H1 (cell line): ENCODE measurements at regions not wholly inside any gene's neighbourhood (a gene's known extent, or its start where the extent isn't known, plus 50 kb on each side); places are given as distances from the start of the nearest gene placed in this dataset.

Experiments
- CHD1 ChIP-seq: IDR thresholded peaks from 2 replicates; pipeline ENCODE4 v1.6.1; 2012; ENCODE audit warnings: low read depth, low read length, improper control_type of control experiment
- CHD2 ChIP-seq: IDR thresholded peaks from 2 replicates; pipeline ENCODE4 v1.6.1; 2012; ENCODE audit warnings: low read length, improper control_type of control experiment
- CHD7 ChIP-seq: fragments of 300-600 bp; sonication (generic); IDR thresholded peaks from 2 replicates; pipeline ENCODE4 v1.7.1; 2012; ENCODE audit warnings: low read length, moderate library complexity, mild to moderate bottlenecking, inconsistent platforms; ENCODE audit not compliant: insufficient replicate concordance
- CREB1 ChIP-seq: IDR thresholded peaks from 2 replicates; pipeline ENCODE4 v1.6.1; 2012; ENCODE audit warnings: inconsistent platforms
- KDM5A ChIP-seq: fragments of 200-600 bp; IDR thresholded peaks from 2 replicates; pipeline ENCODE4 v1.7.1; 2012; ENCODE audit warnings: mild to moderate bottlenecking, low read length, inconsistent platforms, mixed read lengths
- RFX5 ChIP-seq: IDR thresholded peaks from 2 replicates; pipeline ENCODE4 v1.6.1; 2011; ENCODE audit warnings: low read depth, low read length, improper control_type of control experiment, borderline replicate concordance
- RXRA ChIP-seq: IDR thresholded peaks from 2 replicates; pipeline ENCODE4 v1.6.1; 2011; ENCODE audit warnings: low read depth, mild to moderate bottlenecking, low read length, moderate library complexity; ENCODE audit not compliant: insufficient read depth
- SIRT6 ChIP-seq: IDR thresholded peaks from one replicate; pipeline ENCODE4 v1.7.1; 2012; ENCODE audit warnings: low read length, inconsistent platforms
- SP1 ChIP-seq: IDR thresholded peaks from 2 replicates; pipeline ENCODE4 v1.6.1; 2011; ENCODE audit warnings: low read depth, low read length
- SRF ChIP-seq: IDR thresholded peaks from 2 replicates; pipeline ENCODE4 v1.6.1; 2011; ENCODE audit warnings: mild to moderate bottlenecking, low read depth, low read length, moderate library complexity
- TEAD4 ChIP-seq: IDR thresholded peaks from 2 replicates; pipeline ENCODE4 v1.6.1; 2012; ENCODE audit warnings: low read depth, low read length, inconsistent platforms, mixed read lengths

GRCh38 chr9:105047742-105048041 lies 119.7 kb upstream of the ABCA1 start (continued):
- TF ChIP-seq CHD7 = no peak
- TF ChIP-seq SIRT6 = no peak
- TF ChIP-seq TEAD4 = no peak
- TF ChIP-seq CREB1 = no peak
- TF ChIP-seq RXRA = no peak
- no peak for TF ChIP-seq RFX5
- TF ChIP-seq SP1 = no peak
- no peak for TF ChIP-seq KDM5A
- no peak for TF ChIP-seq CHD1
- TF ChIP-seq SRF = no peak
- no peak for TF ChIP-seq CHD2
